NB4 (cell line): ENCODE measurements at regions not wholly inside any gene's neighbourhood (a gene's known extent, or its start where the extent isn't known, plus 50 kb on each side); places are given as distances from the start of the nearest gene placed in this dataset.

Experiments used
- DNase-seq: peaks from one replicate; pipeline ENCODE4 v3.0.0; 2010; ENCODE audit warnings: low read depth
- H3K4me3 ChIP-seq: one replicate; pipeline ENCODE4 v1.5.1; 2011; ENCODE audit warnings: mild to moderate bottlenecking, low read depth, low read length, moderate library complexity
- MAX ChIP-seq: IDR thresholded peaks from 2 replicates; pipeline ENCODE4 v1.6.1; 2011; ENCODE audit warnings: low read depth, low read length
- MYC ChIP-seq: IDR thresholded peaks from 2 replicates; pipeline ENCODE4 v1.6.1; 2011; ENCODE audit warnings: low read depth, low read length
- POLR2A ChIP-seq: IDR thresholded peaks from 2 replicates; pipeline ENCODE4 v1.6.1; 2011; ENCODE audit warnings: mild to moderate bottlenecking; ENCODE audit not compliant: insufficient read length; ENCODE audit errors: extremely low read depth
- TF ChIP-seq, protein P1 (sequence below): IDR thresholded peaks from one replicate; pipeline ENCODE4 v1.5.1; 2012; ENCODE audit warnings: low read depth, low read length

DNA sequence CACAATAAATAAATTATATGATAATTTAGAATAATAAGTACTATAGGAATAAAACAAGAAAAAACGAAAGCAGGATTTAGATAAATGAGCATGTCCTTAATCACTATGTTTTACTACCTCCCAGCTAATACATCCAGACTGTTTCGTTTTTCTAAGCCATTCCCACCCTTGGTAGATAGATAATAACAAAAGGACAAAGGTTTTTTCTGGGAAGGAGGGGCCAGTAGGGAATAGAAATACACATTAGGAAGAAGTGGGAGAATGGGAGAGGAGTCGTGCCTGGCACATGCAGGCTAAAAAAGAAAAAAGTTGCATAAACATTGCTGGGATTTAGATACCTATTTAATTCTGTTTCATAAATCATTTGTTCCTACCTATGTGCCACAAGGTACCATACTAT lies 97.1 kb downstream of the MTX3 start:
- TF ChIP-seq, protein P1, sequence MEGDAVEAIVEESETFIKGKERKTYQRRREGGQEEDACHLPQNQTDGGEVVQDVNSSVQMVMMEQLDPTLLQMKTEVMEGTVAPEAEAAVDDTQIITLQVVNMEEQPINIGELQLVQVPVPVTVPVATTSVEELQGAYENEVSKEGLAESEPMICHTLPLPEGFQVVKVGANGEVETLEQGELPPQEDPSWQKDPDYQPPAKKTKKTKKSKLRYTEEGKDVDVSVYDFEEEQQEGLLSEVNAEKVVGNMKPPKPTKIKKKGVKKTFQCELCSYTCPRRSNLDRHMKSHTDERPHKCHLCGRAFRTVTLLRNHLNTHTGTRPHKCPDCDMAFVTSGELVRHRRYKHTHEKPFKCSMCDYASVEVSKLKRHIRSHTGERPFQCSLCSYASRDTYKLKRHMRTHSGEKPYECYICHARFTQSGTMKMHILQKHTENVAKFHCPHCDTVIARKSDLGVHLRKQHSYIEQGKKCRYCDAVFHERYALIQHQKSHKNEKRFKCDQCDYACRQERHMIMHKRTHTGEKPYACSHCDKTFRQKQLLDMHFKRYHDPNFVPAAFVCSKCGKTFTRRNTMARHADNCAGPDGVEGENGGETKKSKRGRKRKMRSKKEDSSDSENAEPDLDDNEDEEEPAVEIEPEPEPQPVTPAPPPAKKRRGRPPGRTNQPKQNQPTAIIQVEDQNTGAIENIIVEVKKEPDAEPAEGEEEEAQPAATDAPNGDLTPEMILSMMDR, result no peak
- no peak for TF ChIP-seq MYC
- TF ChIP-seq MAX, result no peak
- no peak for TF ChIP-seq POLR2A
- H3K4me3 ChIP-seq, result no peak overlapping the region
- DNase-seq, result no peak

DNA sequence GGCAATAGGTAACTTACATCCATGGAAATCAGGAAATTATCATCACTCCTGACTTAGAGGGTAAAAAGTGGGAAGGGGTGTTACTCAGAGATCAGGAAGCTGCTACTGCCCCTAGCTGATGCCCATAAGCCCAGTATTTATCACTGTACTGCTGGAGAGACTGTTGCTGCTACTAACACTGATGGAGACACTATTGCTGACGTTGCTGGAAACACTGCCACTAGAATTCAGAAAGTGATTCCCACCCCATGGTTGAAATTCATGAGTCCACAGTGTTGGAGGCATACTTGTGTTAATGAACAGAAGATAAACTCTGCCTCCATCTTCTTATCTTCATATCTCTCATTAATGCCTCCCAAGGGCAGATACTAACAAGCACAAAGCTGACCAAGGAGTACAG lies 97.6 kb downstream of the MTX3 start:
- DNase-seq, result no peak
- H3K4me3 ChIP-seq, result no peak overlapping the region
- TF ChIP-seq MAX, result no peak
- no peak for TF ChIP-seq MYC
- TF ChIP-seq POLR2A, result no peak
- TF ChIP-seq, protein P1, result no peak

DNA sequence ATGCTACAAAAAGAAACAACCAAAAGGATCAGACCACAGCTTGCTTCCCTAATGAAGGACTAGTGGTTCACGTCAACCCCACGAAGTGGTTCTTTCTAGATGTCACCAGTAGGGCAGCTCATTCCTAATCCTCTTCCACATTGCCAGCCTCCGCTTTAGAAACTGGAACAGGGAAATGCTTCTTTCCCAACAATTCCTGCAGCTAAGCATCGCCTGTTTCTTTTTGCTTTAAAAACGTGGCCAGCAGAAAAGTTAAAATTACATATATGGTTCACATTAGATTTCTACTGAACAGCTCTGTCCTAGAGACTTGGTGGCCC lies 100.2 kb downstream of the MTX3 start:
- DNase-seq, result no peak
- TF ChIP-seq, protein P1, result no peak
- TF ChIP-seq POLR2A (no peak), MAX (no peak), MYC (no peak)

DNA sequence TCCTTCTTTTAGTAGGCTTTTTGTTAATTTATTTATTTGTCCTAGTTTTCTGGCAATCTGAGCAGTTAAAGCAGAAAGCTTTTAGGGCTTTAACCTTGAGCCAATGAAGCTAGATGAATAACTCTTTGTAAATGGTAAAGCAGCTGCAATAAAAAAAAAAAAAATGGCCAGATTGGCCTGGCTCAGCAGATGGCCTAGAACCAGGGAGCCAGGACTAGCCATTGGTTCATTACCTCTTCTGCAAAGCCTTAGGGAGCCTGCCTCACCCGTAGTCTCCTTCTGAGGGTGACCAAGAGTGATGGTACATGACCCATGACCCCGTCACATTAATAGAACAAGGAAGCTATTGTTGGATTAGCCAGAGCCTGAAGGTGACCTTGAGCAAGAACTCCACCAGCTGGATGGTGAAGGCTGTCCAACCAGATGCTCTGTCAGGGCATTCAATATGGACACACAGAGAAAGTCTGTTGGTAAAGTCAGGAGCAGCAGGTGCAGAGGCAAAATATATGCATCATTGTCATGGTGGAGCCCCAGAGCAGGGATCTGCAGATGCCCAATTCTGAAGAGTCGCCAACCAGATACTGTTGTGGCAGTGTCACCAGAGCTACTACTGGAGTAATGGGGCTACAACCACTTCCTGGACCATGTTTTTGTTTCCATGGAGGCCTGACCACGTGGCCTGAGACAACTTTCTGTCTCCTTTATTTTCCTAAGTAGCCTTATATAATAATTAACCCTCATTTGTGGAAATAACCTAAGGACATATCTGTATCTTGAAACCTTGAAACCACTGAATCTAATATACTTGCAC lies 100.7 kb downstream of the MTX3 start:
- no peak overlapping the region for H3K4me3 ChIP-seq
- DNase-seq, result no peak
- peak; percentile 48; the same call in 1 of the 2 replicates for TF ChIP-seq MAX
- no peak for TF ChIP-seq MYC

More for the DNA sequence above, 100.2 kb downstream of the MTX3 start:
- H3K4me3 ChIP-seq, result no peak overlapping the region

DNA sequence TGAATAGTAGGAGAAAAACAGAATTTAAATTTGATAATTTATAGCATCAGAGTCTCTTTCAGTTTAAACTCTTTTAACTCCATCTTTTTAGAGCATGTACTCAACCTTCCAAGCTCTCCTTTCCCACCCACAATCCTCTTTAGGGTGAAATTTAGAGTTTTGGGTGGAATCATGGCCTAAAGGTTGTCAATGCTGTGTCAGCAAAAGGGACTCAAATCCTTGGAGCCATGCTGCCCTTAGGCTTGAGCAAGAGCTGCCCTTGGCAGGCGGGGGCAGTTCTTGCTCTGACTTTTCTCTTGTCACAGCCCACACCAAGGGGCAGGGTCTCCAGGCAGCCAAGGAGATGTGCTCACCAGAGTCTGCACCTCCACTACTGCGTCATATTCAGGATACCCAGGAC lies 102.4 kb downstream of the MTX3 start:
- H3K4me3 ChIP-seq, result no peak overlapping the region
- no peak for TF ChIP-seq MAX
- TF ChIP-seq MYC, result no peak
- TF ChIP-seq, protein P1, result no peak
- no peak for TF ChIP-seq POLR2A
- no peak for DNase-seq

- no peak overlapping the region for H3K4me3 ChIP-seq
- TF ChIP-seq, protein P1, result no peak
- TF ChIP-seq POLR2A, result no peak
- TF ChIP-seq MYC, result no peak
- TF ChIP-seq MAX, result no peak
- no peak for DNase-seq
Observed at GRCh38 chr5:79886925-79887655, 104.0 kb downstream of the MTX3 start.
